Cortex of kidney (tissue), 1 donor: ENCODE measurements at regions not wholly inside any gene's neighbourhood (a gene's known extent, or its start where the extent isn't known, plus 50 kb on each side); places are given as distances from the start of the nearest gene placed in this dataset.
"Not testable (repeated sequence)": the region's sequence is repeated elsewhere in the genome, so short reads cannot be mapped to it uniquely, and the experiment has no call there.

ENCODE experiments used
- DNase-seq: peaks from one replicate; lab custom pipeline; 2025; lab: John Stamatoyannopoulos, UW

- no peak for DNase-seq
Observed at GRCh38 chr5:118468085-118468484, 520.3 kb downstream of the DTWD2 start.

DNA sequence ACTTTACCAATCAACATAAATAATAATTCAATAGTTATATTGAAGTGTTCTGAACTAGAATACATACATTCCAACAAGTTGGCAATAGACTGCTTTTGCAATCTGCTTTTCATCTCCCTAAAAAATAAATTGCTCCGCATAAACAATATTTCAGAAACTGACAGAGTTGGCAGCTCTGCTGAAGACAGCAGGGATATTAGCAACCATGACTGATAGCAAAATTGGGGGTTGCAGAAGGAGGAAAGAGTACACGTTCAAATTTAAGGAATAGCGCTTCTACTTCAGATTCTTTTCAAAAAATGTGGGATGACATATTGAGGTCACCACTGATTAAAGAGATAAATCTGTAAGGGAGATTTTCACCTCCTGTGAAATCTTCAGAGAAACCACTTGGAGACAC is 521.2 kb downstream of the DTWD2 start:
- no peak for DNase-seq

DNA sequence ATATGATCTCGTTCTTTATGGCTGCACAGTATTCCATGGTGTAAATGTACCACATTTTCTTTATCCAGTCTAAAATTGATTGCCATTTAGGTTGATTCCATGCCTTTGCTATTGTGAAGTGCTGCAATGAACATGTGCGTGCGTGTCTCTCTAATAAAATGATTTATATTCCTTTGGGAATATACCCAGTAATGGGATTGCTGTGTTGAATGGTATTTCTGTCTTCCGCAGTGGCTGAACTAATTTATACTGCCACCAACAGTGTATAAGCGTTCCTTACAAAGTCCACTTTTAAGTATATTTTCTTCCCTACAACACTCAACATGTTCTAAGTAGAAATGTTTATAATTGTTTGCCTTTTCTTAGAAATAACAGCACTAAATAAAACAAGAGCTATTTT is 521.9 kb downstream of the DTWD2 start:
- no peak for DNase-seq

DNA sequence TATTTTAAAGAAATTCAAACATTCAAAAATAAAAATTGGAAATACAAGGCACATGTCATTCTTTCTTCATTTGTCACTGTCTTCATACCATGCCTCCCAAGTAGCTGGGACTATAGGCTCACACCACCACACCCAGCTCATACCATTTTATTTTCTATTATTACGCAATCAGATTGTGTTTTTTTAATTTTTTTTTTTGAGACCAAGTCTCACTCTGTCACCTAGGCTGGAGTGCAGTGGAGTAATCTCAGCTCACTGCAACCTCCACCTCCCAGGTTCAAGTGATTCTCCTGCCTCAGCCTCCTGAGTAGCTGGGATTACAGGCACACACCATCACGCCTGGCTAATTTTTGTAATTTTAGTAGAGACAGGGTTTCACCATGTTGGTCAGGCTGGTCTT is 526.1 kb downstream of the DTWD2 start:
- not testable (repeated sequence) for DNase-seq

- DNase-seq: no peak
Observed at GRCh38 chr5:118461436-118461835, 526.9 kb downstream of the DTWD2 start.

DNA sequence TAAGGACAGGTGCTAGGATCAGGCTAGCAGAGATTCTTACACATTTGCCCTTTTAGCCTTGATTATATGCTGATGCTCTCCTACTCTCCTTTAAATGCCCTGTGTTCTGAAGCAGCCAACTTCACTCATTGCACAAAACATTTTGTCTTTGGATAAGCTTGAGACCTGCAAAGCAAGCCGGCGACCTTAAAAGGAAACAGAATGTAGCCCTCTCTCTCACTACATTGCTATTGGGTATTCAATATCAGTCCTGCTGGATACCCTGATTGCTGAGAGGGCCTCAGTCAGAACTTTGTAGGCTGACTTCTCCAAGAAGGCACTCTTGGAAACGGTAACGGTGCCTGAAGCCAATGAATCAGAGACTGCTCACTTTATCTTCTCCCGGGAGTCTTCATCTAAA is 528.9 kb downstream of the DTWD2 start:
- no peak for DNase-seq

DNA sequence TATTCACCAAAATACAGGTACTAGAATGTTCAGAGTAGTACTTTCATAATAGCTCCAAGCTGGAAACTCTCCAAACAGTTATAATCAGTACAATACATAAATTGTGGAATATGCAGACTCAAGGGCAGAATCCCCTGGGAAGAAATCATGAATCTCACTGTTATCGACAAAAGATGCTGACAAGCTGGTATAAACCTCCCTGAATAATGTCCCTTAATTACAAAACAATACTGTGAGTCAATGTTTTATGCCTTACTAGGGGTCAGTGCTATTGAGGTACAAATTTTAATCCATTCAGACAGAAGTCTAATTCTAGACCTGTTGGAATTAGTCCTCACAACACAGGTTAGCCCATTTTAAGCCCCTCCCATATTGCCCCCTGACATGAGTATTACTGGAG is 532.3 kb downstream of the DTWD2 start:
- DNase-seq: no peak

DNA sequence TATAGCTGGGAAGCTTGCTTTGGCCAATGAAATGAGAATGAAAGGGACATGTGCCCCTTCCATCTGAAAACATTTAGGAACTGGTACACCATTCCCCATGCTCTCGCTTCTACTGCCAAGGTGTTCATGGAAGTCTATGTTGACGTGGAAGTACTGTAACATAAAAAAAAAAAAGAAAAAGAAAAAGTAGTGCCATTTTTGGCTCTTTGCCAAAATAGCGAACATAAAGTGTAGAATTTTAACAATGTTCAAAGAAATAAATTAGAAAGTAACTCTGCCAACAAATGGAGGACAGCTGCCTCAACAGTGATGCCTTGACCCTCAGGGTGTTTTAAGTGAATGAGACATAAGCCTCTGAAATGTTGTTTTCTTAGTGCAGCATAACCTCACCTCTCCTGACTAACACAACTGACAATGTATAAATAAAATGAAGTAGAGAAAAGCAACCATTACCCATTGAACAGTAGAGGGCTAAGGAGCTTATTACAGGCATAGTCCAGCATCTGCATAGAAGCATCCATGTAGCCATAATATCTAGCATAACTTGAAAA is 536.6 kb downstream of the DTWD2 start:
- DNase-seq: no peak

DNA sequence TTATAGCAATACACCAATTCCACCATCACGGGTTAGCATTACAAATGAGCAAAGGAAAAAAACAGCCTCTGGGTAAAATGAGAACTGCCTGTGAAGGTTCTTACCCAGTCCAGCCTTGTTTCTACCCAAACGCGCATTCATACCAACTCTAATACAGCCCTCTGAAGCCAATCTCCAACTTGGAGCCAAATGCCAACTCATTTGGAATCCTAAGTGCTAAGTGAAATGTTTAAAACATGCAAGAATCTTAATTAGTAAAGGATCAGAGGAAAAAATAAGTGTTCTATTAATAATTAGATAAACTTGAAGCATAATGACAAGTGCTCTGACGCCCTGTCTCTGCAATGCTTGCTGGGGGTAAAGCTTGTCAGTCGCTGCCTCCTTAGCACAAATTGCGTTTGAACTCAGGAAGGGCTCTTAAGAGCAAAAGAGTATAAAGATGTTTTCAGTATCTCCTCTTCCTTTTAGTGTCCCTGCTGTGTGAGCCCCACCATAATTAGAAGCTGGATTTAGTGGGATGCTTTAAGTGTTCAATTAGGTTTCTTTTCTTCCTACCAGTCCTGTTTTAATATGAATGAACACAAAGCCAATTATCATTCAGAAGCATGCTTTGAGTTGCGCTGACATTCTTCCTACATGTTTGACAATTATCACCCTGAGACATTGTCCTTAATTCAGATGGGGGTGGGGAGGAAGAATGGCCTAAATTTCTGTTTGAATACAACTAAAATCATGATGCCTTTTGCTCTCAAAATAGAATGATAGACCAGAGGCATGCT is 537.6 kb downstream of the DTWD2 start:
- DNase-seq: no peak

- DNase-seq: no peak
Observed at GRCh38 chr5:118447350-118447749, 541.0 kb downstream of the DTWD2 start.

GRCh38 chr5:118441956-118442355 is 546.4 kb downstream of the DTWD2 start:
- no peak for DNase-seq

DNA sequence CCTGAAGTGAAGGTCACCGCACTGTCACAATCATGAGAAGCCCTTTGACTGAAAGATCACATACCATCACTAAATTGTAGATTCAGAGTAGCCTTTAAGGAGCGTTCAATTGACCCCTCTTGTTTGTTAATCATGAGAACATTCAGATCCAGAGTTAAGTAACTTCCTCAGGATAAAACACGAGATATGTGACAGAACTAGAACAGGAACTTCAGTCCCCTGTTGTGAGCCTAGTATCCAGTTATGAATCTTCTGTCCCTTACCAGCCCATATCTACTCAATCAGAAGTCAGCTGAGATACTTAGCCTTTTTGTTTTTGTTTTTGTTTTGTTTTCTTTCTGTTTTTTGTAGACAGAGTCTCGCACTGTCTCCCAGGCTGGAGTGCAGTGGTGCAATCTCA is 547.3 kb downstream of the DTWD2 start:
- DNase-seq: no peak

DNA sequence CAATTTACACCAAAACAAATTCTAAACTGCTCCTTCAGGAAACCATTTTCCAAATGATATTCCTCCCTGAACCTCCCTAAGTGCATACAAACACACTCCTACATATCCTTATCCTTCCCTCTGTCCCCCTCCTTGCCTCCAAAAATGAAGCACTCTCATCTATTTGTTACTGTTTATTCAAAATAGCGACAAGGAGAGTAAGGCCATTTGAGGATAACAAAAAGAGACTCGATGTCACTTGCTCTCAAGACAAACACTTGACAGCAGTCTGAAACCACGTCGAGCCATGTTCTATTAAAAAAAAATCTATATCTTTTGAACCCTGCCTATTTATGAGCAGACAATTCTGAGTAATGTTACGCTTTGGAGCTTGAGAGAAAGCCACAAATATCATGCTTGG is 547.9 kb downstream of the DTWD2 start:
- DNase-seq: no peak

DNA sequence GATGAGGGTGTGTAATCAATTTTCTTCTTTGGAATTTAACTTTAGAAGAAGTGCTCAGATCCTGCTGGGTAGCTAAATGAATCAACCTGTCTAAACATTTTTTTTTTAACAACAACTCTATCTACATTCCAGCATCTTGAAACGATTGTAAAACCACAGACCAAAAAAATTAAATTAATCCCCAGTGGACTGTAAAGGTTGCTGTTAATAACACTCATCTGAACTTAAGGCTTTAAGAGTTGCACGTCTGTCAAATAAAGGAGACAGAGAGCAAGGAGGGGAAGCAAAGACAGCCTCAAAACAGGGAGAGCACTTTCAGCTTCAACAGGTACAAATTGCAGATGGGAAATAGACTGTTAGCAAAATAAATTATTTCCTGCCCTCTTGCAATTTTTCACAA is 548.5 kb downstream of the DTWD2 start:
- no peak for DNase-seq

GRCh38 chr5:118435131-118435530 is 553.2 kb downstream of the DTWD2 start:
- DNase-seq: no peak

- no peak for DNase-seq
Observed at GRCh38 chr5:118434522-118434921, 553.8 kb downstream of the DTWD2 start.

DNA sequence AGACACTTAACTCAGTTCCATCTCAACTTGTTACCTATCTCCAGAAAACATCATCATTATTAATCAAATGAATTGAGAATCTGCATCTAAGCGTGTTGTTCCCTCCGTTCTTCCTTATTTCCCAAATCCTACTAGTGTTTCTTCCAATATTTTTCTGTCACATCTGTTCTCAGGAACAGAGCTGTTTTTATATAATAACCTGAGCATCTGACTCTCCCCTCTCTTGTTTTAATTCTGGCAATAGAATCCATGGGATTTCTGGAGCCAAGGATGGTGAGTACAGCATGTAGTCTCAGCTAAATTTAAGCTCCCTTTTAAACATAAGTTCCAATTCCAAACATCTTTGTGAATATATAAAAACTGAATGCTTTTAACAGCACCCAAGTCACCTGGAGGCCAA is 558.3 kb downstream of the DTWD2 start:
- no peak for DNase-seq

- no peak for DNase-seq
Observed at GRCh38 chr5:118407958-118408357, 580.4 kb downstream of the DTWD2 start.

- no peak for DNase-seq
Observed at GRCh38 chr5:118405650-118406061, 582.7 kb downstream of the DTWD2 start.

DNA sequence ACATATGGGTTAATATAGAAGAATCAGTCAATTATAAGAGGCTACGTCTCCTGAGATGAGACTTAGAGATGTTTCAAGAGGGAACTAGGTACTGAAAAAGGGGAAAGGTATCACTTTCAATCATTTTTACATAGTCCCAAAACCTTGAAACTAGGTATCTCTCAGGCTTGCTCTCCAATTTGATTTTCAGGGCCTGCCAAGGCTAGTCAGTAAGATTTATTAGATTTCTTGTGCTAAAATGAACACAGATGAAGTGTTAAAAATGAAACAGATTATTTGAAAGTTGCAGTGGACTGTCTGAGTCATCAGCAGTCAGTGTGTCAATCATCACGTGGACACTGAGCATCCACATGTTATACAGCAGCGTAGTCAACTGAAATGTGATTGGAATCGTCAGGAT is 591.1 kb downstream of the DTWD2 start:
- no peak for DNase-seq

DNA sequence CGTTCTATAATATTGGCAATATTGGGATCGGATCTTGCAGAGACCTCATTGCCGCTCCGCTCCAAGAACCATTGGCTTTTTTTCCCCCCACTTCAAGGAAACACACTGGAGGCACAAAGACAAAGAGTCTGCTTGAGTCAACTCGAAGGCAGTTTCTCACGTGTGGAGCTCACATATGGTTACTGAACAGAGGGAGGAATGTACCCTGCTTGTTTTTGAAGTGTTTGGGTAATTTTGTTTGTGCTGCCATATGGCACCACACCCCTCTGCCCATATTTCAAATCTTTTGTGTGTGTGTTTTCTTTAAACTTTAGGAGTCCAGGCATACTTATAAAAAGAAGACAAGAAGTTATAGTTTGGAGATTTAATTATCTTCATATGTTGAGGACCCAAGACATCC is 595.9 kb downstream of the DTWD2 start:
- DNase-seq: no peak

DNA sequence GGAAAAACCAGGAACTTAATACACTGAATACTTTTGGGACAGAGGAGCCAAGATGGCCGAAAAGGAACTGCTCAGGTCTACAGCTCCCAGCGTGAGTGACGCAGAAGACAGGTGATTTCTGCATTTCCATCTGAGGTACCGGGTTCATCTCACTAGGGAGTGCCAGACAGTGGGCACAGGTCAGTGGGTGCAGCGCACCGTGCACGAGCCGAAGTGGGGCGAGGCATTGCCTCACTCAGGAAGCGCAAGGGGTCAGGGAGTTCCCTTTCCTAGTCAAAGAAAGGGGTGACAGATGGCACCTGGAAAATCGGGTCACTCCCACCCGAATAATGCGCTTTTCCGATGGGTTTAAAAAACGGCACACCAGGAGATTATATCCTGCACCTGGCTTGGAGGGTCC is 605.4 kb downstream of the DTWD2 start:
- not testable (repeated sequence) for DNase-seq

- no peak for DNase-seq
Observed at GRCh38 chr5:118379470-118379869, 608.9 kb downstream of the DTWD2 start.

- DNase-seq: no peak
Observed at GRCh38 chr5:118378959-118379358, 609.4 kb downstream of the DTWD2 start.
